Stimulated activated CD4-positive, alpha-beta T cell treated with anti-CD3 and anti-CD28 coated beads, Interleukin-1b, Interleukin-23, amount 100 ng/mL, for 4 hours (primary cell): ENCODE measurements at regions not wholly inside any gene's neighbourhood (a gene's known extent, or its start where the extent isn't known, plus 50 kb on each side); places are given as distances from the start of the nearest gene placed in this dataset.

Experiments used
- DNase-seq, 2 donors: peaks; one replicate each; pipeline ENCODE4 v3.0.0-alpha.2; 2020; ENCODE audit warnings: low read depth in 2 of 2

DNA sequence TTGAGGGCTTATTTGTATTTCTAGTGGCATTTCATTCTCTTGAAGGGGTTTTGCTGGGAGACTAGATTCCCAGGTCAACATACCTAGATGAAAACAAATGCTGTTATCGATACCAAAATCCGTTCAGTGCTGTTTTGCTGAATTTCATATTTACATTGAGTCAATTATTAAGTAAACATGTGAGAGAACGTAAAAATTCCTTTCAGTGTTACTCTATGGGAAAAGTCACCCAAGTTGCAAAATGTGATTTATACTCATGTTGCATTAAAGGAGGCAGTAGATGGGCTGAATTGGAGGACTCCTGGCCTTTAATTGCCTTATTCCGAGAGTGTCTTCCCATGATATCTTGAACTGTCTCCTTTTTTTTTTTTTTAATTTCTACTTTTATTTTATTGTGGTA, 1011.3 kb upstream of the NR2F2 start:
- DNase-seq, result no peak

DNA sequence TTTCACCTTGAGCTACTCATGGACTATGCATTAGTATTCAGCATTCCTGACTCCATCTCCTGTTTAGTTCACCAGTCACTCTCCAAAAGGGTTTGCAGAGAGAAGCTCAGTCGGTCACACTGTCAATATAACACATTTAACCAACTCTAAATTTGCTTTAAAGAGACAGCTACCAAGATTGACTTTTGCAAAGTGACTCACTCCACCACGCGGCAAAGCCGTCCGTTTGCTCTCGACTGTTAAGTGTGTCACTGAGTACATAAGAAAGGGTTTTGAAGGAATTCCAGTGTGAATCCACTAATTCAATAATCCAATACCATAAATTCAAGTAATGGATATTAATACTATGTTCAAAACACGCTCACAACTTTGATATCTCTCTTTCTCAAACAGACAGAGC, 1006.7 kb upstream of the NR2F2 start:
- no peak for DNase-seq

- DNase-seq, result no peak
Measured at GRCh38 chr15:95324656-95325055, 1005.8 kb upstream of the NR2F2 start.

DNA sequence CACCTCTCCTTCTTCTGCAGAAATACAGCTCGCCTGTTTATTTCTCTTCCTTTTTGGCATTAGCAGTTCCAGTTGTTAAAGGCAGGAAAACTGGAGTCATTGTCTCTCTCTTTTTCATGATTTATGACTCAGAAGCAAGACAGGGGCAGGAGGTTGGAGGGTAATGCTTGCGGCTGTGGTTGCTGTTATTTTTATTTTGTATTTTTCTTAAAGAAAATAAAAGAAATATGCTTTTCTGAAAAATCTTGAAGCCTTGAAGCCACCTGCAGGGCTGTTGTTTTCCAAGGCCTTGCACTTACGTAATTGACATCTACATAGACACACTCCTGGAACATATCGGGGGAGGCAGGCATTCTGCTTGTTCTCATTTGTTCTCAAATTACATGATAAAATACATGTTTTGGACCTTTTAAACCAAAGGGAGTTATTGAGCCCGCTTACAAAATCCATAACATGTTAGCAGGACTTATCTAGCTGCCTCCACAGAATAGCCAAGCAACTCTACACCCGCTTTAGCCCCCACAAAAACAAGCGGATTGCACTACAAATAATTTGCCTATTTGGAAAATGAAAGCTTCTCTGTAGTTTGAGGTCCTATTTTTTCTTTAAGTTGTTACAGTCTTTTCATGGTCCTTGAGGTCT, 1004.6 kb upstream of the NR2F2 start:
- DNase-seq, result no peak

- DNase-seq, result no peak
Measured at GRCh38 chr15:95326431-95327182, 1003.9 kb upstream of the NR2F2 start.

DNA sequence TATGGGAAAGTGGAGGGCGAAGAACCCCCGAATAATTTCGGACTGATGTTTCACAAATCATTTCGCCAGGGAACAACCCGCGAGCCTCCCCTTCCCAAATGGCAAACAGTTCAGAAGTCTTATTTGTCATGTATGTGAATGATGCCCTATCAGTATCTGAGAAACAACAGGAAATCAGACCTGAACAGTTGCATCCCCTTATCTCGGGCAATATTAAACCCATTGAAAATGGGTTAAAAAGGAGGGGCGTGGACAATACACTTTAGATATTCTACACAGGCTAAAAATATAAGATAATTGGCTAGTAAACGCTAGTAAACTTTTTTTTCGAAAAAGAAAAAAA, 1003.3 kb upstream of the NR2F2 start:
- DNase-seq, result no peak

DNA sequence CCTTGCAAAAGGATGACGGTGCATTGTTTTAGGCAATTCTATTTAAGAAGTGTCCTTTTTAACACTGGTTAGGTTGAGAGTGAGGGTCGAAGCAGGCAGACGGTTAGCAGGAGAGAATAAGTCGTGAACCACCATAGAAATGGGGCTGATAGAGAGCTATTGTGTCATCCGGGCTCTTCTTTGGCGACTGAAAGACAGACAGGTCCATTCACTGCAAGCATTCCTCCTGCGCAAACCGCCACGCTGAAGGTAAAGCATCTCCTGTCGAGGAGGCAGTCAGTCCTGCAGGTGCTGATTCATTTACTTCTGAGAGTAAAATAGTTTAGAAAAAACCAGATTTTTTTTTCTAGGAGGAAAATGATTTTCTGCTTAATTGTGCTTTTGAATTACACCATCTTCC, 1002.8 kb upstream of the NR2F2 start:
- DNase-seq, result no peak

DNA sequence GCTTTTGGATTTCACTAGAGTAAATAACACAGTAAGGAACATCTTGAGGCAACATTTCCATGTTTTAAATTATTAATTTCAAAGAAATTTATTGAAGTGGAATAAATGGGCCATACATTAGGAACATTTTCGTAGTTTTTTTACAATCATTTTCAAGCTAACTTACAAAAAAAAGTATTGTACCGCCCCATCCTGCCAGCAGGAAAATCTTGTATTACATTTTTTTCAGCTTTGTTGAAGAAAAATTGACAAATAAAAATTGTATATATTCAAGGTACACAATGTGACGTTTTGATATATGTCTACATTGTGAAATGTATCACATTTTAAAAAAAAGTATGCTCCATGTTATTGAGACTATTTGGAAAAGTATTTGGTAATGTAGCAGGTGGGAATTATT, 1001.9 kb upstream of the NR2F2 start:
- no peak for DNase-seq

DNA sequence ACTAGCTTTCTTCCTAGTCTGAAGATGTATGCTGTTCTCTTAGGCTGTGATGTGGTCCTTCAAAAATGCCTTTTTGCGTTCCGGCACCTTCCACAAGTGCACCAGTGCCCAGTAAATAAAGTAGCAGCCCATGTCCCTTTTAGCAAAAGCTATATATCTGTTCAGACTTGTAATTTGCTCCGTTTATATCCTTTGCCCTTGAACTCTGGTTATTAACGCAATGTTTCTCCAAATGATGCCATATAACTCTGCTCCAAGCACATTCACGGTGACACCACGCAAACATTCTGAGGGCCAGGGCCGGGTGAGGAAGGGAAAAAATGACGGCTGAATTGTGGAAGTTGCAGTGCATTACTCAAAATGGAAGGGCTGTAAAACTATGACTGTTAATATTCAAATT, 1001.1 kb upstream of the NR2F2 start:
- no peak for DNase-seq

DNA sequence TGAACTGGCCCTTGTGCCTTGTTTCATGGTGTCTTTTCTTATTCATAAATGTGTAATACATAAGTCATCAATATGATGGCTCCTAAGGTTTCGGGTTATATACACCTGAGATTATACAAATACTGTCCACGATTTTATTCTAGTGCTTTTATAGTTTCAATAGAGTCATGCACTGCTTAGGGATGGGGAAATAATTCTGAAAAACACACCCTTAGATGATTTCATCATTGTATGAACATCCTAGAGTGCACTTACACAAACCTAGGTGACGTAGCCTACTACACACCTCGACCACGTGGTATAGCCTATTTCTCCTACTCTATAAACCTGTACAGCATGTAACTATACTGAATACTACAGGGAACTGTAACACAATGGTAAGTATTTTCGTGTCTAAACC, 988.8 kb upstream of the NR2F2 start:
- DNase-seq, result no peak

- no peak for DNase-seq
Measured at GRCh38 chr15:95345867-95346266, 984.6 kb upstream of the NR2F2 start.

- no peak for DNase-seq
Measured at GRCh38 chr15:95346721-95347475, 983.6 kb upstream of the NR2F2 start.

GRCh38 chr15:95347837-95348236, 982.7 kb upstream of the NR2F2 start:
- no peak for DNase-seq

DNA sequence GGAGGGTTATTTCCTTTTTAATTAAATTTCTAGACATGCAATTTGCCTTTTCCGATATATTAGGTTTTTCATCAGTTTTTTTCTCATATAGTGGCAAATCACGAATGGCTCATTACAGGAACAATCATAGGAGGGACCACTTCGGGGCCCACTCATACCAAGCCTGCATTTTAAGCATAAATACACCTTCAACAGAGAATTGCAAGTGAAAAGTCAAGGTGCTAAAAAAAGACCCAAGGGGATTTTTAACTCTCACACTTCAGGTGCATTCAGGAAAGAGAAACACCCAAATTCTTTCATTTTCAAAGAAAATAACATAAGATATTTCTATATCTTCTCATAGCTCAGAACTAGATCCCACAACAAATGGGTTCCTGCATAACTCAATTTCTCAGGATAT, 979.6 kb upstream of the NR2F2 start:
- DNase-seq, result no peak

GRCh38 chr15:95352631-95353187, 977.8 kb upstream of the NR2F2 start:
- DNase-seq, result no peak

DNA sequence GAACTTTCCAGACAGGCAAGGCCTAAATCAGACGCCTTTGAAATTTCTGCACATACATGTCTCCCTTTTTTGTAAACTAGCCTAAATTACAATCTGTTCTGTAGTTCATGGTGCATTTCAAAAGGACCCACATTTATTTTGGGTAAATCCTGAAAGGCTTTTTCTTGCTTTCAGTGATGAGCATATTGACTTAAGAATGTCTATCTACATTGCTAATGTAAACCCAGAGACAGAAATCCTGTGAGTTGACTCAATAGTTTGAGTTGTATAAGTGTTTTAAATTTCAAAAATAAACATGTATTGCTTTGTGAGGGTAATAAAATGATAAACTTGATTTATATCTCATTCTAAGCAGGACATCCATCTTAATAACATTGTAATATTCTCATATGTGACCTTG, 977.0 kb upstream of the NR2F2 start:
- DNase-seq, result no peak

GRCh38 chr15:95359966-95360365, 970.5 kb upstream of the NR2F2 start:
- no peak for DNase-seq

GRCh38 chr15:95362306-95362705, 968.2 kb upstream of the NR2F2 start:
- DNase-seq, result no peak

GRCh38 chr15:95363646-95364045, 966.9 kb upstream of the NR2F2 start:
- no peak for DNase-seq

GRCh38 chr15:95365511-95366107, 964.9 kb upstream of the NR2F2 start:
- DNase-seq, result no peak

GRCh38 chr15:95368191-95368590, 962.3 kb upstream of the NR2F2 start:
- DNase-seq, result no peak
